Fibroblast of skin of back (primary cell): ENCODE measurements at regions not wholly inside any gene's neighbourhood (a gene's known extent, or its start where the extent isn't known, plus 50 kb on each side); places are given as distances from the start of the nearest gene placed in this dataset.

ENCODE experiments used
- DNase-seq: peaks from one replicate; pipeline ENCODE4 v3.0.0-alpha.2; 2013

DNA sequence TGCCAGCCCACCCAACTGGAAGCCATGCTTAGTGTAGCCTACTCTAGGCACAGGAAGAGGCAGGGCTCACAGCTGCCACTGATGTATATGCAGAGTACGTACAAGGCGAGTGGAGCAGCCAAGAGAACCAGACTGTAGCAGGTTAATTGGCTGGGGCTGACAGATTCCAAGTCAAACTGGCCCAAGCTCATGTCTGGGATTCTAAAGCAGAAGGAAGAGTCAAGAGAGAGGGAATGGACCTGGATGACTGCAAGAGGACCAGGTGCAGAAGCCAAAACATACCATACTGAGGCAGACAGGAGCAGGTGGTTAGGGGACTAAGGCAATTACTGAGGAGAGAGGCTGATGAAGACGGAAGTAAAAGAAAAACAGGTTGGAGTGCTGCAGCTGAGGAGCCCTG lies 51.3 kb upstream of the LRRN2 start:
- no peak for DNase-seq

DNA sequence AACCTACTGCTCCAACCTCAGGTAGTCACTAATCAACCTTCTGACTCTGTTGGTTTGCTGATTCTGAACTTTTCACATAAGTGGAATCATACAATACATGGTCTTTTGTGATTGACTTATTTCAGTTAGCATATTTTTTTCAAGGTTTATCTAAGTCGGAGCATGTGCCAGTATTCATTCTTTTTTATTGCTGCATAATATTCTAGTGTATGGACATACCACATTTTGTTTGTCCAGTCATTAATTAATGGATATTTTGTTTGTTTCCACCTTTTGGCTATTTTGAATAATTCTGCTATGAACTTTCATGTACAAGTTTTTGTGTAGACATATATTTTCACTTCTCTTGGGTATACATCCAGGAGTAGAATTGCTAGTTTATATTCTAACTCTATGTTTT lies 53.0 kb upstream of the LRRN2 start:
- DNase-seq = no peak

DNA sequence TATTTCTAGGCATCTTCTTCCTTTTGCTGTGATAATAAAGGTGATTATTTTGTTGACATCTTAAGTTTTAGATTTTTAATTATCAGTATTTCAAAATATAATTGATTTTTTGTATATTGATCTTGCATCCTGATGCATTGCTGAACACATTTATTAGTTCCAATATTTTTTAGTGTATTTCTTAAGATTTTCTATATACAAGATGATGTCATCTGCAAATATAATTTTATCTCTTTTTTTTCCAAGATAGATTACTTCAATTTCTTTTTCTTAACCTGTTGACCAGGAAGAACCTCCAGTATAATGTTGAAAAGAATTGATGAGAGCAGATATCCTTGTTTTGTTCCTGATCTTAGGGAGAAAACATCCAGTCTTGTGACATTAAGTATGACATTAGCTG lies 54.8 kb upstream of the LRRN2 start:
- DNase-seq = no peak

DNA sequence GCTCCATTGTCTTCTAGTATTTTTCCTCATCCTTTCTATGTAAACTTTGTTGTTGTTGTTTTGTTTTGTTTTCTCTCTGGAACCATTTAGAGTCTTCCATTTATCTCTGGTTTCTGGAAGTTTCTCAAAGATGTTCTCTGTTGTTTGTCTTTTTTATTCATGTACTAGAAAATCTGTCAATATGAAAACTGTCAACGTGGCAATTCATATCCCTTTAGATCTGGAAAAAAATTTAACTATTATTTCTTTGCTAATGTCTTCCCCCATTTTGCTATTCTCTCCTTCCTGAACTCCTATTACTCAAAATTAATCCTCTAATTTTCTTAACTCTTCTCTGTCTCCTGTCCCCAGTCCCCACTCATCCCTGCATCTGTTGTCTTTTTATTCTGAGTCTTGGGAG lies 55.9 kb upstream of the LRRN2 start:
- DNase-seq = no peak

DNA sequence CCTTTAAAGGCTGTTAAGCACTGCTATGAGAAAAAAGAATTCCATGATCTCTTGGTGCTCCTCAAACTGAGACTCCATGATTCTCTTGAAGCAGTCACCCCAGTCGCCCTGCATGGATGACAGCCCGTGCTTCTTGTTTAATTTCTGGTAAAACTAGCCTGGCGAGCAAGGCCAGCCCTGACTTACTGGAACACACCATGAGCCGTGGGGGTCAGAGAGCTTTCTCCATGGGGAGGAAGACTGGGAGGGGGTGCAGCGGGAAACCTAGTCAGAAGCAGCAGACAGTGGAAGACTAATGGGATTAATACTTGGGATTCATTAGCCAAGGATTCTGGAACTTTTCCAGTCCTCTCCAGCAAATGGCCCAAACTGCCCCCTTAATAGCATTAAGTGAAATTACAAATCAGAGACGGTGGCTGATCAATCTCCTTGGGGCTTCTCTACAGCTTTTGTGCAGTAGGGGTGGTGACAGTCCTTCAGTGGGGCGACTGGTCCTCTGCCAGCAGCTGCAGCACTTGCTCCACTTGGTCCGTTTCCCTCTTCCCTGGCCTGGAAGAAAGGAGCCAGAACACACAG lies 57.2 kb upstream of the LRRN2 start:
- DNase-seq = no peak

DNA sequence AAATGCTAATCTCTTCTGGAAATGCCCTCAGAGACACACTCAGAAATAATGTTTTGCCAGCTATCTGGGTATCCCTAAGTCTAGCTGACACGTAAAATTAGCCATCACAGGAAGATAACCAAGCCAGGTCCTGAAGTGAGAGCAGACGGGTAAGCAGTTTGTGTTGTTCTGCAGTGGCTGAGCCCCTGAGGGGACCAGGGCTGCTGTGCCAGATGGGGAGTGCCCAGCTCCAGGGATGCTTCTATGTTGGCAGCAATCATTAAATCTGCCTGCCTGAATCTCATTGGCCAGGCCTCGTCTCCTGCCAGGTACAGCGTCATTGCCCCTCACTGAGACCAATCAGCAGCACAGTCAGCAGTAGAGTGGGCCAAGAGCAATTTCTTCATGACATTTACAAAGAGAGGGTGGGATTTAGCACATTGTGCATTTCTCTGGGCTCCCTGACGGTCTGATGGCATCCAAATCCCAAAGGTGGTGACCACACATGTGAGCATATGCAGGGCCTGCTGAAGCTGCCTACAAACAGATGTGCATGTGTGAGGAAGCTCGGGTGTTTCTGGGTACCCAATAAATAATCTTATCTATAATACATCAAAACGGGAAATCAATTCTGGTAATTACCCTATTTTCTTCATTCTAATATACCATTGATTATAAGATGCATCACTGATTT lies 58.7 kb upstream of the LRRN2 start:
- no peak for DNase-seq

DNA sequence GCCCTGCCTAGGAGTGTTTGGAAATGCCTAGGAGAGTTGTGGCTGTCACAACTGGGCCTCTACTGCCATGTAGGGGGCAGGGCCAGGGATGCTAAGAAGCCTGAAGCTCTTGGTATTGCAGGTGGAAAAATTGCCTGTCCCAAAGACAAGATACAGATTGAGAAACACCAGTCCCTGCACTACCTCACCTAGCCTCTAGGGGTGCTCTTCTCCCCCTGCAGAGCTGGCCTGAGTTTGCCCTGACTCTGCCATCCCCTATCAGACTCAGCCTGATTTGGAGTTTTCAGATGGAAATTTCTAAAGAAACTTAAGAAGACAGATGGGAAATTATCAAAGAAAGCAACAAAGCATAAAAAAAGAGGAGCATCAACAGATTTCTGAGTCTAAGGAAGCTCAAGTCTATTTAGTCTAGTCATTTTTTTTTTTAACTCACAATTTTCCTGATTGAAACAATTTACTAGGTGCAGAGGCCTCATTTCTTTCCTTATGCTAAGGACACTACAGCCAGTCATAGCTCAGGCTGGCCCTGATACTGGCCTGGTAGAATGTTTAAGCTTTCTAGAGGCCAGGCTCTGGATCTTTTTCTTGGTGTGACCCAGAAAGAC lies 61.4 kb upstream of the LRRN2 start:
- peak; percentile 35 for DNase-seq

DNA sequence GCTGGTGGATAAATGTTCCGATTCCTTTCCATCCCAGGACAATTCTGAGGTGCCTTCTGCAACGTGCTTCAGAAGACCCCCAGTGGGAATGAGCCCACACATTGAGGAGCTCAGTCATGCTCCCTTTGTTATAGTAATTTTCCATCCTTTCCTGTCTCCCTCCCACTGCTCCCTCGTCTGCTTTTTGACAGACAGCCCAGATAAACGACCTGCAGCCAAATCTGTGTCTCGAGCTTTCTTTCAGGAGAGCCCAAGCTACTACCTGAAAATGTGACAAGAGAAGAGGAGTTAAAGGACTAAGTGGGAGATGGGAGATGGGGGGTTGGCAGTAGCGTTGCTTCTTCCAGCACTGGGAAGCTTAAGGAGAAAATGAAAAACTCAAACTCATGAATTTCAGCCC lies 65.9 kb upstream of the LRRN2 start:
- no peak for DNase-seq

DNA sequence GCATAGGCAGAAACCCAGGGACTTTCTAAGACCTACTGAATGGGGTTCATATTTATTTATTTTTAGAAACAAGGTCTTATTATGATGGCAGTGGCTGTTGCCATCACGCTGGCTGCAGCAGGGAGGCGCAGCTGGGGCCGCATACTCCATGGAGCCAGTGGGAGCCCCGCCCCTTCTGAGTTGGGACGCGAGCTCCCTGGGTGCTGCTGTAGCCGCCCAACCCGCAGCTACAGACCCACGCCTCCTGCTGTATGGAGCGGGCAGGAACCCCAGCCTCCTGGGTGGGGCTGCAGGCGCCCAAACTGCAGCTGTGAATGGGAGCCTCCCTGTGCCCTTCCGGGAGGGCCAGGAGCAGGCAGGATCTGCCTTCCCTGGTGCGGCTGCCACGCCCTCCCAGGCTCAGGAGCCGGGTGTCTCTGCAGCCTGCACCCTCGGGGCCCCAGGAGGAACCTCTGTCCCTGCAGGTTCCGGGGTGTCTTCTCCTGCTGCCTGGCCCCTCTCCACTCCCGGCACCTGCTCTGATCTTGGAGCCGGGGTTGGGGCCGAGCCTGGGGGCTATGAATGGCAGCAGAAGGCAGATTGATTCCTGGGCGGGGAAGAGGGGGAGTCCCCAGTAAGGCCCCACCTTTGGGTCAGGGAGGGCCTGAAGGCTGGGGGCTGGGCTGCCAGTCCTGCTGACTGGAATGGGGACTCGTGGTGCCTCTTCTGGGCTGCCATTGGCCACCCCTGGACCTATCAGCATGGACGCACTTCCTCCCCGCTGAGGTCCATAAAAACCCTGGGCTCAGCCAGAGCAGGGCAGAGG lies 66.5 kb upstream of the LRRN2 start:
- no peak for DNase-seq

DNA sequence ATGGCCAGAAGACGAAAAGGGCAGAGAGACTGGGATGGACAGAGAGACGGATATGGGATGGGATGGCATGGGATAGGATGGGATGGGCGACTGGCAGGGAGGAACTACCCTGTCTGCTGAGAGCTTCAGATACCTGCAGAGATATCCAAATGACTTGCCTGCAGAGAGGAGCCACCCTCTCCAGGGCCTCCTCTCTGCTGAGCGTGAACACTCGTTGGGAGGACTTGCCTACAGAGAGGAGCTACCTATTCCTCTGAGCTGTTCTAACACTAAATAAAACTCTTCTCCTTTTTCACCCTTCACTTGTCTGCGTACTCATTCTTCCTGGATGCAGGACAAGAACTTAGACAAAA lies 67.1 kb upstream of the LRRN2 start:
- DNase-seq = no peak

DNA sequence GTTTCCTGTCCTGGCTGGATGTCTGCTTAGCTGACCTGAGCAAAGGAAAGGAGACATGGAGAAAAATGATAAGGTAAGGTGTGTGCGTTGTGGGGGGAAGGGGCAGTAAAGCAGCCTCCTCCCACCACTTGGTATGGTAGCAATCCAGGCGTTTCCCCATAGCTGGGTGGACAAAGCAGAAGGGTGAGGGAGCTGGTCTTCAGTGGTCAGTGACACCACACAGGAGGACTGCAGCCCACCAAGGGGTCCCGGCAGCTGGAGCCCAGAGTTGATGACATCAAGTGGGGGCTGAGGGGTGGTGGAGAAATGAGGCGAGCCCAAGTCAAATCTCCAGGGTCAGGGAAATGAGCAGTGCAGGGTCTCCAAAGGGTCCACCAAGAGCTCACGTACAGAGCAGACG lies 69.3 kb upstream of the LRRN2 start:
- DNase-seq = no peak

DNA sequence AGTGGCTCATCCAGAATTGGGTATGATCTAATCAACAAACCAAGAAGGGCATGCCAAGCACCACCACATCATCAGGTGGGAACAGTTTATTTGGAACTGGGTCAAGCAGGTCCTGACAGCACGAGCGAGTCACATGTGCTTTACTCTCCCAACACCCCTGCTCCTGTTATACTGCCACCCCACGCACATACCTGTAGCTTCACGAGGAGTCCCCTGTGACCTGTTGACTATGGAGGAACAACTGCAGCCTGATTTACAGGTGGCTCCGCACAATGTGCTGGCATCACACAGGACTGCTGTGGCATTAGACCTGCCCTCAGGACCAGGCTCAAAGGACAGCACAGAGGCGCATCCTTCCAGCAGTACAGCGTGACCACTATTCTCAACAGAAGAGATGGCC lies 70.8 kb upstream of the LRRN2 start:
- DNase-seq = no peak

DNA sequence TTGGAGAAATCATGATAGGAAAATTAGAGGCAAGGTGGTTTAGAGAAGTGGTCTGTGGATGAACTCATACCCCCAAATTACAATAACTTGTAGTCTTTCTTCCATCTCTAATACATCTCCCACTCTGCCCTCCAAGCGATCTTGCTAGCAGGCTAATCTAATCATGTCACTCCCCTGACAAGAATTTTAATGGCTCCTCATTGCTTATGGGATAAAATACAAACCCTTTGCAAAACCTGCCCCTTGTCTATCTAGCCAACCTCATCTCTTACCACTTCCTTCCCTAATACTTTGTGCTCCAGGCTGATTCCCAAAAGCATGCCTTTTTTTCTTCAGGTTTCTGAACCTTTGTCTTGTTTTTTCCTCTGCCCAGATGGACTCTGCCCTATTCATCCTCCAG lies 71.3 kb upstream of the LRRN2 start:
- no peak for DNase-seq

DNA sequence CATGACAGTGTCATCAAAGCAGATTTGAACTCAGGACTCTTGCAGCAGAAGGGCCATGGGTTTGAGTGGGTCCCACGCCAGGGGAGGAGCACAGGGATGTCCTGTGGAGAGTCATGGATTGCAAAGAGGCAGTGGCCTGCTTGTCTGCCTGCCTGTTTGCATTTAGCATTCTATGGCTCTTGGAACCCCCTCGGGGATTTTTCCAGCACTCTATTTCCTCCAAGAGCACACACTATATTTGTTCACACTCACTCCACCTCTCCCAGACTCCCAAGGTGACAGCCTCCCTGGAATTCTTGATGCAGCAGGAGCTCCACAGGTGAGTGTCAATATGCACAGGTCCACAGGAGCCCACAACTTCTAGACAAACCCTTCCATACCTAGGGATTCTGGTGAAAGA lies 73.1 kb upstream of the LRRN2 start:
- no peak for DNase-seq

DNA sequence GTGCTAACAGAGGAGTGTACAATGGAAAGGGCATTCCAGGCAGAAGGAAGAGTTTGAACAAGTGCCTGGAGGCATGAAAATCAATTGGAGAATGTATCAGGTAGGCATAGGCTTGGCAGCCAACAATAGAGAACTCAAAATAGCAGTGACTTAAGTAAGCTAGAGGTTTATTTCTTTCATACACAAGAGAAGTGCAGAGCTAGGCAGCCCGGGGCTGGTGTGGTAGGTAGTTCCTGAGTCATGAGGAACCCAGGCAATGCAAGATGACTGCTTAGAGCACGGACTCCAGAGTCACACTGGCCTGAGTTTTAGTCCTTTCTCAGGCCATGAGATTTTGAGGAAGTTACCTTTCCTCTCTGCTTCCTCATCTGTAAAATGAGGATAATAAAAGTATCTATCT lies 74.8 kb upstream of the LRRN2 start:
- DNase-seq = no peak

DNA sequence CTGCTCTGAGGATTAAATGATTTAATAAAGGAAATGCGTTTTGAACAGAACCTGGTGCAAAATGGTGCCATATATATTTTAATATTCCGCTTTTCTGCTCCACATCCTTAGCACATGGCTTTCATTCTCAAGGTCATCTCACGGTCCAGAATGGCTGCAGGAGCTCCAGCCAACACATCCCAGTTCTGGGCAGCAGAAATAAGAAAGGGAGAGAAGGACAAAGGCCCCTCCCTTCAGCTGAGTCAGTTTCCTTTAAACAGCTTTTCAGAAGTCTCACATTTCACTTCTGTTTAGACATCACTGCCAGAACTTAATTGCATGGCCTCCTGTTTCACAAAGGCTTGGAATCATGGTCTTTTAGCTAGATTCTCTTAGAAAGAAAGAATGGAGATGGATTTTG lies 75.2 kb upstream of the LRRN2 start:
- DNase-seq = no peak

DNA sequence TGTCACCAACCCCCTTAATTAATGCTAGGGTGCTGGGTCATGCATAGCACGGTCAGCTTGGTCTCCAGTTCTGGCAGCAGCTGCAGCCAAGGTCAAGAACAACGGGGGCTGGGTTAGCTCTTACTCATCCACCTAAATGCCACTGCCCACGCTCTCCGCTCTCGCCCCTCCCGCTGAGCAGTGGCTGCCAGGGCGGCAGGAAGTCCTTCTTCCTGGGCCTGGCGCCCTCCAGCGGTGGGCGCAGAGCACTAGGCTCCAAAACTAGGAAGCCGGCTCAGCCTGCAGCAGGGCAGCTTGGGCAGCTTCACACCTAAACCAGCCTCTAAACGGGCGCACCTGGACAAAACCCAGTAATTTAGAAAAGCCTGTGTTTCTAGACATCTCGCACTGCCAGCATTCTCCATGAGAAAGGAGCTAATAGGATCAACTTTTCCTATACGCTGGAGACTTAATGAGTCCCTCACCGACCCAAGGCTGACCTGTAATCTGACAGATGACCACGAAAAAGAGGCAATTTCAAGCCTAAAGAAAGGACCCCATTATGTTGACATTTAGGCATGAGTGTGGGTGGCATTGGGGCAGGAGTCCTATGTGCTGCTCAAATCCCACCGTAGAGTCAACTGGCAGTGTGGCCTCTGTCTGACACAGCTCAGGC lies 78.4 kb upstream of the LRRN2 start:
- DNase-seq = peak; percentile 55

DNA sequence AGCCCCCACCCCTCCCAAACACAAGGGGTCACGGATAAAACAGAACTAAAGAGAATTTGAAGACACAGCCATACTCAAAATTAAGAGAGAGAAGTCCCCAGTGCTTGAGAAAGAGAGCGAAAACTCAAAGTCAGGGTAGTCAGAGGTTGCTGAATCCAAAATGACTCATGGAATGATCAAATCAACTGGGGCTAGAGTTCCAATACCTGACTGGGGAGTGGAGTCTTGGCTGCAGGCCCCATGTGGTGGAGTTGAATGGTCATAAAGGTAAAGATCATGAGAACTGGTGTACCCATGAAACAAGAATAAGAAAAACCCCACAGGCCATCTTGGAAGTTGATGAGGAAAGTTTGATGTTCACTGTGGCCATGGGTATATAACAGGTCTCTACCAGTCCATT lies 84.5 kb upstream of the LRRN2 start:
- no peak for DNase-seq

DNA sequence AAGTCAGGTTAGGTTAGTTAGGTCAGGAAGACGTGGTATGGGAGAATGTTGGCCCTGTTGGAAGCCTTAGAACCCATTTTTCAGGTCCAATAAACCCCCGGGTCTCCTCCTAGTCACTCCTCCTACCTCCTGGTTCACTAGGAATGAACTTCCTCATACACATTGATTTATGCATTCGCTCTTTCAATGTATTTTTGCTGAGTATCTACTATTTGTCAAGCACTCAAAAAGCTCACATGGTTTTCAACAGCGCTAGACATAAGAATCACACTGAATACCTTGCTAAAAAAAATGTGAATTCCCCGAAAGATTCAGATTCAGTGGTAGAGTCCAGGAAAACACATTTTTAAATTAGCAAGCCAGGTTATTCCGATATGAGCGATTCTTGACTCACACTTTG lies 85.8 kb upstream of the LRRN2 start:
- no peak for DNase-seq

DNA sequence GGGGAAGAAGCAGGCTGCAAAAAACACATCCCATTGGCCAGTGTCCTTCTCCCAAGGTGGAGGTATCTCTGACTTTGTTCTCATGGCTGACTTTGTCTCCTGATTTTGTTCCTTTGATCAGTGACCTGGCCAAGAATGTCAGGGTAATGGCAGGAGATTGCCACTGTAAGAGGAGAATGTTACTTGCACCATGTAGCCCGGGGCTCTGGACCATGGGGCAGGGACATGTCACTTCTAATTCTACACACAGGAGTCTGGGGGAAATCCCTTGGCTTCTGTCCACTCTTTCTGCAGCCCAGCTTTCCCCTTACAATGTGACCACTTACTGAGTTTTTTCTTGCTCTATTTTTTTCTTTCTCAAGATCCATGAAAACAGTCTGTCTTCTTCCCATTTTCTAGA lies 87.7 kb upstream of the LRRN2 start:
- no peak for DNase-seq

DNA sequence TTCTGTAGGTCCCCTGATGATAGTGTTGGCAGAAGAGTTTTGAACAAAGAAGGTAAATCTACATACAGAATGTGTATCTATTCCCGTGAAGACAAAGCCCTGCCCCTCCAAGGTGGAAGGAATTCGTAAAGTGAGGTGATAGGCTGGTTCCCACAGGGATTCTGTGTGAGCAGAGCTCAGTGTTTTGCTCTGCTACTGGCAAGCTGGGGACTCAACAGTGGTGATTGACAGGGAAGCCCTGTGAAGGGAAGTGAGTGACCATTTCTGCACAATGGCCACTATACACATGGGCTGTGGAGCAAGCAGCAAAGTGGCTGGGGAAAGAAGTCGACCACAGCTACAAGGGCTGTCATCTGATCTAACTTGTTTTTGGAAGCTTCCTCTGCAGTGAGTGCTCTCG lies 90.0 kb upstream of the LRRN2 start:
- DNase-seq = no peak

DNA sequence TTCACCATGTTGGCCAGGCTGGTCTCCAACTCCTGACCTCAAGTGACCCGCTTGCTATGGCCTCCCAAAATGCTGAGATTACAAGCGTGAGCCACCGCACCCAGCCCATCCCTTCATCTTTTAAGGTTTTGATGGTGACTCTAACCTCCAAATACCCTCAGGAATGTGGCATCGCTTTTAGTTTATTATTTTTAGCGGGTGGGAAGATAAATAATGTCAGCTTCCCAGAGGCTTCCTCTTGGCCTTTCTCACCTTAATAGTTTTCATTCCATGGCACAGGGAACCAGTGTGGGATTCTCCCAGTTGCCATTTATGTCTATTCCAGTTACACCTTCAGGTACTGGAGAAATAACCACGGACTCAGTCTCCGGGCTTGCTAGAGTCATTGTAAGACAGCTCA lies 92.1 kb upstream of the LRRN2 start:
- peak; percentile 16 for DNase-seq

DNA sequence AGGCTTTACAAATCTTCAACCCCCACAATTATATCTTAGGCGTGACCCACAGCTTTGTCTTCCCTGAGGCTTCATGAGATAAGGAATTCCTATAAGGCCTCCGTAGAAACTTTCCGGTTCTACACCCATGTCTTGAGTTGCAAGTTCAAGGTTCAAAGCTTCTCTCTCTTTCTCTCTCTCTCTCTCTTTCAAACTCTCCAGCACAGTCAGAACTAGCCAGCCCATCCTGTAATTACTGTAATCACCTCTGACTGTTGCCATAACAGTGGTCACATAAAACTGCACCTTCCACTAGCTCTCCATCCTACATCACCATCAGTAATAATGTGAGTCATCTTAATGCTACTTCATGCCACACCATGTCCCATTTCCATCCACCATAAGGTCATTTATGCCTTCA lies 90.0 kb upstream of the NFASC start:
- DNase-seq = no peak
